Uterus (tissue), 3 donors: ENCODE measurements at regions not wholly inside any gene's neighbourhood (a gene's known extent, or its start where the extent isn't known, plus 50 kb on each side); places are given as distances from the start of the nearest gene placed in this dataset.
"Not testable (repeated sequence)": the region's sequence is repeated elsewhere in the genome, so short reads cannot be mapped to it uniquely, and the experiment has no call there.

Experiments used
- DNase-seq, 2 donors: peaks; one replicate each; pipeline ENCODE4 v3.0.0-alpha.2; 2019 to 2020
- H3K27ac ChIP-seq, 2 donors: fragments of 200-600 bp; sonication (generic); 1 replicate in 1 of 2; 2 replicates in 1 of 2; pipeline ENCODE4 v1.5.1; 2016 to 2018
- H3K27me3 ChIP-seq, 2 donors: fragments of 200-600 bp; sonication (generic); one replicate each; pipeline ENCODE4 v1.5.1; 2018 to 2019; ENCODE audit warnings: control low read depth in 1 of 2
- H3K36me3 ChIP-seq, 2 donors: fragments of 200-600 bp; sonication (generic); one replicate each; pipeline ENCODE4 v1.5.1; 2019; ENCODE audit warnings: control low read depth in 1 of 2
- H3K4me1 ChIP-seq, 2 donors: fragments of 200-600 bp; sonication (generic); one replicate each; pipeline ENCODE4 v1.5.1; 2018 to 2019; ENCODE audit warnings: control low read depth in 1 of 2
- H3K4me3 ChIP-seq, 2 donors: fragments of 200-600 bp; sonication (generic); 1 replicate in 1 of 2; 2 replicates in 1 of 2; pipeline ENCODE4 v1.5.1; 2018 to 2019; ENCODE audit warnings: mild to moderate bottlenecking in 1 of 2
- H3K9me3 ChIP-seq, 2 donors: fragments of 200-600 bp; sonication (generic); one replicate each; pipeline ENCODE4 v1.5.1; 2019; ENCODE audit warnings: control low read depth in 1 of 2
- POLR2A ChIP-seq, 2 donors: fragments of 450-650 bp; IDR thresholded peaks; one replicate each; pipeline ENCODE4 v1.6.1; 2016; ENCODE audit warnings: antibody characterized with exemption in 2 of 2, mild to moderate bottlenecking in 1 of 2, moderate library complexity in 1 of 2
- intact Hi-C: fragments of 100-400 bp; cut with DNase I; formaldehyde crosslinking; loops from one replicate; pipeline ENCODE4 v1.15.1; 2023; ENCODE audit warnings: low total_unique reads
- TF ChIP-seq, protein P1 (sequence below), 4 experiments: fragments of 200-600 bp in 2 of 4; fragments of 450-650 bp in 2 of 4; sonication (generic) in 2 of 4; IDR thresholded peaks; one replicate each; pipeline ENCODE4 v1.5.1; 2016 to 2019; ENCODE audit warnings: antibody characterized with exemption in 4 of 4, mild to moderate bottlenecking in 2 of 4, moderate library complexity in 1 of 4
- donor health status: DM: yes; HTN: yes; CAD: no.

DNA sequence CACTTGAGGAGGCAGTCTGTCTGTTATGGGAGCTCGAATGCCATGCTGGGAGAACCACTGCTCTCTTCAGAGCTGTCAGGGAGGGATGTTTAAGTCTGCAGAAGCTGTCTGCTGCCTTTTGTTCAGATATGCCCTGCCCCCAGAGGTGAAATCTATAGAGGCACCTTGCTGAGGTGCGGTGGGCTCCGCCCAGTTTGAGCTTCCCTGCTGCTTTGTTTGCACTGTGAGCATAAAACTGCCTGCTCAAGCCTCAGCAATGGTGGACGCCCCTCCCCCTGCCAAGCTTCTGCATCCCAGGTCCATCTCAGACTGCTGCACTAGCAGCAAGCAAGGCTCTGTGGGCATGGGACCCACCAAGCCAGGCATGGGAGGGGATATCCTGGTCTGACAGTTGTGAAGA lies 247.5 kb downstream of the LMX1A start:
- intact Hi-C loops = no loop called here
- TF ChIP-seq, protein P1, sequence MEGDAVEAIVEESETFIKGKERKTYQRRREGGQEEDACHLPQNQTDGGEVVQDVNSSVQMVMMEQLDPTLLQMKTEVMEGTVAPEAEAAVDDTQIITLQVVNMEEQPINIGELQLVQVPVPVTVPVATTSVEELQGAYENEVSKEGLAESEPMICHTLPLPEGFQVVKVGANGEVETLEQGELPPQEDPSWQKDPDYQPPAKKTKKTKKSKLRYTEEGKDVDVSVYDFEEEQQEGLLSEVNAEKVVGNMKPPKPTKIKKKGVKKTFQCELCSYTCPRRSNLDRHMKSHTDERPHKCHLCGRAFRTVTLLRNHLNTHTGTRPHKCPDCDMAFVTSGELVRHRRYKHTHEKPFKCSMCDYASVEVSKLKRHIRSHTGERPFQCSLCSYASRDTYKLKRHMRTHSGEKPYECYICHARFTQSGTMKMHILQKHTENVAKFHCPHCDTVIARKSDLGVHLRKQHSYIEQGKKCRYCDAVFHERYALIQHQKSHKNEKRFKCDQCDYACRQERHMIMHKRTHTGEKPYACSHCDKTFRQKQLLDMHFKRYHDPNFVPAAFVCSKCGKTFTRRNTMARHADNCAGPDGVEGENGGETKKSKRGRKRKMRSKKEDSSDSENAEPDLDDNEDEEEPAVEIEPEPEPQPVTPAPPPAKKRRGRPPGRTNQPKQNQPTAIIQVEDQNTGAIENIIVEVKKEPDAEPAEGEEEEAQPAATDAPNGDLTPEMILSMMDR (IDR thresholded peaks at IDR 0.05) = no peak
- no peak for TF ChIP-seq POLR2A (IDR thresholded peaks at IDR 0.05)
- H3K9me3 ChIP-seq = no peaks in the 10 kb centered on the region
- no peak for DNase-seq
- H3K4me1 ChIP-seq = no peaks in the 10 kb centered on the region
- H3K27me3 ChIP-seq = no peaks in the 10 kb centered on the region
- H3K27ac ChIP-seq = no peak overlapping the region
- H3K4me3 ChIP-seq = no peak overlapping the region
- no peaks in the 10 kb centered on the region for H3K36me3 ChIP-seq

DNA sequence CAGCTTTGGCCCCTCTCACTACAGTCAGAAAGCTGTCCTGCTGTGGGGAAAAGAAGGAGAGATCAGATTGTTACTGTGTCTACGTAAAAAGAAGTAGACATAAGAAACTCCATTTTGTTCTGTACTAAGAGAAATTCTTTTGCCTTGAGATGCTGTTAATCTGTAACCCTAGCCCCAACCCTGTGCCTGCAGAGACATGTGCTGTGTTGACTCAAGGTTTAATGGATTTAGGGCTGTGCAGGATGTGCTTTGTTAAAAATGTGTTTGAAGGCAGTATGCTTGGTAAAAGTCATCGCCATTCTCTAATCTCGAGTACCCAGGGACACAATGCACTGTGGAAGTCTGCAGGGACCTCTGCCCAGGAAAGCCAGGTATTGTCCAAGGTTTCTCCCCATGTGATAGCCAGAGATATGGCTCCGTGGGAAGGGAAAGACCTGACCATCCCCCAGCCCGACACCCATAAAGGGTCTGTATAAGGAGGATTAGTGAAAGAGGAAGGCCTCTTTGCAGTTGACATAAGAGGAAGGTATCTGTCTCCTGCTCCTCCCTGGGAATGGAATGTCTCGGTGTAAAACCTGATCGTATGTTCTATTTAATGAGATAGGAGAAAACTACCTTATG lies 263.9 kb downstream of the LMX1A start:
- H3K27me3 ChIP-seq, DNase-seq, intact Hi-C loops: not testable (repeated sequence)

DNA sequence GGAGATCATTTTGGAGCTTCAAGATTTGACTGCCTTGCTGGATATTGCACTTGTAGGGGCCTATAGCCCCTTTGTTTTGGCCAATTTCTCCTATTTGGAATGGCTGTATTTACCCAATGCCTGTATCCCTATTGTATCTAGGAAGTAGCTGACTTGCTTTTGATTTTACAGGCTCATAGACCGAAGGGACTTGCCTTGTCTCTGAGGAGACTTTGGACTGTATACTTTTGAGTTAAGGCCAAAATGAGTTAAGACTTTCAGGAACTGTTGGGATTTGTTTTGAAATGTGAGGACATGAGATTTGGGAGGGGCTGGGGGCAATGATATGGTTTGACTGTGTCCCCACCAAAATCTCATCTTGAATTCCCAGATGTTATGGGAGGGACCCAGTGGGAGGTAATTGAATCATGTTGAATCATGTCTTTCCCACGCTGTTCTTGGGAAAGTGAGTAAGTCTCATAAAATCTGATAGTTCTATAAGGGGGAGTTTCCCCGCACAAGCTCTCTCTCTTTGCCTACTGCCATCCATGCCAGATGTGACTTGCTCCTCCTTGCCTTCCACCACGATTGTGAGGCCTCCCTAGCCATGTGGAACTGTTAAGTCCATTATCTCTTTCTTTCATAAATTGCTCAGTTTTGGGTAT lies 276.1 kb downstream of the LMX1A start:
- Histone ChIP-seq H3K27ac (no peak overlapping the region), H3K27me3 (no peaks in the 10 kb centered on the region), H3K36me3 (no peaks in the 10 kb centered on the region), H3K4me3 (no peak overlapping the region), H3K4me1 (no peaks in the 10 kb centered on the region), H3K9me3 (no peaks in the 10 kb centered on the region)
- intact Hi-C loops = no loop called here
- DNase-seq = no peak
- TF ChIP-seq, protein P1 (IDR thresholded peaks at IDR 0.05) = no peak
- no peak for TF ChIP-seq POLR2A (IDR thresholded peaks at IDR 0.05)

More for the DNA sequence above, 263.9 kb downstream of the LMX1A start:
- not testable (repeated sequence) for H3K36me3 ChIP-seq, H3K27ac ChIP-seq, H3K4me3 ChIP-seq, H3K4me1 ChIP-seq
- H3K9me3 ChIP-seq = peaks cover 0 to 14% of the 10 kb centered on the region in 2 donors

DNA sequence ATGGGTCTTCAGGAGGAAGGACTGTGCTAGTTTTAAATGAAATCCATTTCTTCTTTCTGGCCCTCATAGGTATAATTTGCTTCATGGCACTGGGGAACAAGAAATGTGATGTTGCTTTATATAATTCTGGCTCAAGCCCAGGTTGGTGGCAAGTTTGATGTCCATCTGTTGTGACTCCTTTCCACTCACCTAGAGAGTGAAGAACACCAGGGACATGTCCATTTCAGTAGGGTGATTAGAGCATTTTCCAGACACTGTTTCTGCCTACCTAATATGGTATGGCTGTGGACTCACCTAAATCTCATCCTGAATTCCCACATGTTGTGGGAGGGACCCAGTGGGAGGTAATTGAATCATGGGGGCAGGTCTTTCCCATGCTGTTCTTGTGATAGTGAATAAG lies 278.1 kb downstream of the LMX1A start:
- DNase-seq = no peak
- Histone ChIP-seq H3K4me3 (no peak overlapping the region), H3K36me3 (no peaks in the 10 kb centered on the region), H3K9me3 (no peaks in the 10 kb centered on the region), H3K4me1 (no peaks in the 10 kb centered on the region), H3K27me3 (no peaks in the 10 kb centered on the region), H3K27ac (no peak overlapping the region)
- intact Hi-C loops = no loop called here
- TF ChIP-seq, protein P1 (IDR thresholded peaks at IDR 0.05) = no peak
- TF ChIP-seq POLR2A (IDR thresholded peaks at IDR 0.05) = no peak

DNA sequence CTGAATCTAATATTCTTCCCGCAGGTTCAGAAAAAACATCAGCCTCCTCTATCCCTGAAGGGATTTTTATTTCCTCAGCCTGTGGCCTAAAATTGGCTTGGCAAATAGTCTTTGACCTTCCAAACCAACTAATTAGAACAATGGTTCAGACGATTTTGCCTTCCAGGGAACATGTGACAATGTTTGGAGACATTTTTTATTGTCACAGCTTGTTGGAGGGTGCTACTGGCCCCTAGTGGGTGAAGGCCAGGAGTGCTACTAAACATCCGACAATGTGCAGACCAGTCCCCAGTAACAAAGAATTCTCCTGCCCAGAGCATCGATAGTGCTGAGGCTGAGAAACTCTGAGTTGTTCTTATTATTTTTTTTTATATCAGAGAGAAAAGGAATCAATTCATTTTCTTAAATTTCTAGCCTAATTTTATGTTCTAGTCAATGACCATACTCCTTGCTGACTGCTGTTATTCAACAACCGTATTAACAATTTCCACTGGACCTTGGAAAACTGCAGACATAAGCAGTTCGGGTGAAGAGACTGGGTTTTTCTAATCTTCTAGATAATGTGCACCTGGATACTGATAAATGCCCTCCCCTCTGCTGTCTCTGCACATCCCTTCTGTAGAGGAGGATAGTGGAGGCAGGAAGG lies 280.7 kb downstream of the LMX1A start:
- Histone ChIP-seq H3K4me3 (no peak overlapping the region), H3K4me1 (no peaks in the 10 kb centered on the region), H3K36me3 (no peaks in the 10 kb centered on the region), H3K27ac (no peak overlapping the region), H3K27me3 (no peaks in the 10 kb centered on the region), H3K9me3 (no peaks in the 10 kb centered on the region)
- TF ChIP-seq, protein P1 (IDR thresholded peaks at IDR 0.05) = peak in 3 of 4 experiments; percentile 31 to 52 (median 45)
- TF ChIP-seq POLR2A (IDR thresholded peaks at IDR 0.05) = no peak
- intact Hi-C loops = no loop called here
- peak in 1 of 2 donors; percentile 30 for DNase-seq
